SK-N-MC (cell line): ENCODE measurements at regions not wholly inside any gene's neighbourhood (a gene's known extent, or its start where the extent isn't known, plus 50 kb on each side); places are given as distances from the start of the nearest gene placed in this dataset.

Experiments
- EZH2 ChIP-seq: fragments of 200-600 bp; sonication (generic); IDR thresholded peaks from one replicate; pipeline ENCODE4 v1.6.1; 2017; ENCODE audit warnings: antibody characterized with exemption
- POLR2AphosphoS5 ChIP-seq: IDR thresholded peaks from 2 replicates; pipeline ENCODE4 v1.6.1; 2012; ENCODE audit warnings: mild to moderate bottlenecking, low read depth, low read length, borderline replicate concordance

GRCh38 chr3:98679986-98680385, 83.2 kb upstream of the ST3GAL6 start:
- TF ChIP-seq POLR2AphosphoS5 (no peak), EZH2 (no peak)
